Gastroesophageal sphincter (tissue), 4 donors: ENCODE measurements at regions not wholly inside any gene's neighbourhood (a gene's known extent, or its start where the extent isn't known, plus 50 kb on each side); places are given as distances from the start of the nearest gene placed in this dataset.

Experiments
- ATAC-seq: fragments of 150-250 bp; one replicate; pipeline ENCODE4 v1.9.1; 2016; ENCODE audit warnings: mild to moderate bottlenecking, moderate library complexity
- H3K27ac ChIP-seq, 4 donors: fragments of 200-600 bp; sonication (generic) in 3 of 4; 1 replicate in 3 of 4; 2 replicates in 1 of 4; pipeline ENCODE4 v1.5.1; 2016 to 2019
- H3K27me3 ChIP-seq: fragments of 200-600 bp; sonication (generic); one replicate; pipeline ENCODE4 v1.5.1; 2019
- H3K36me3 ChIP-seq, 2 donors: fragments of 200-600 bp; sonication (generic); one replicate each; pipeline ENCODE4 v1.5.1; 2019; ENCODE audit warnings: control low read depth in 1 of 2
- H3K4me1 ChIP-seq, 3 donors: fragments of 200-600 bp; sonication (generic); 1 replicate in 2 of 3; 2 replicates in 1 of 3; pipeline ENCODE4 v1.5.1; 2016 to 2019; ENCODE audit warnings: control low read depth in 2 of 3
- H3K4me3 ChIP-seq, 2 donors: fragments of 200-600 bp; sonication (generic); one replicate each; pipeline ENCODE4 v1.5.1; 2019; ENCODE audit warnings: mild to moderate bottlenecking in 1 of 2, moderate library complexity in 1 of 2
- H3K9me3 ChIP-seq, 3 donors: fragments of 200-600 bp; sonication (generic); one replicate each; pipeline ENCODE4 v1.5.1; 2017 to 2019; ENCODE audit warnings: control low read depth in 2 of 3
- EP300 ChIP-seq: sonication (generic); formaldehyde crosslinking; IDR thresholded peaks from one replicate; pipeline ENCODE4 v1.6.1; 2017; ENCODE audit warnings: antibody characterized with exemption, mild to moderate bottlenecking
- POLR2A ChIP-seq, 2 donors: fragments of 450-650 bp; IDR thresholded peaks; one replicate each; pipeline ENCODE4 v1.6.1; 2017; ENCODE audit warnings: antibody characterized with exemption in 2 of 2, mild to moderate bottlenecking in 2 of 2, moderate library complexity in 1 of 2
- POLR2AphosphoS5 ChIP-seq: sonication (generic); formaldehyde crosslinking; IDR thresholded peaks from one replicate; pipeline ENCODE4 v1.6.1; 2017; ENCODE audit warnings: antibody characterized with exemption
- WGBS, 2 donors: methylation state at CpG; one replicate each; pipeline ENCODE4 v1.1.5; 2018; ENCODE audit warnings: low coverage in 1 of 2; 5-methylcytosine and 5-hydroxymethylcytosine counted together
- TF ChIP-seq, protein P1 (sequence below), 4 experiments: fragments of 200-600 bp in 2 of 4; fragments of 450-650 bp in 2 of 4; sonication (generic) in 1 of 4; IDR thresholded peaks; one replicate each; pipeline ENCODE4 v1.5.1; 2017 to 2019; ENCODE audit warnings: antibody characterized with exemption in 4 of 4, mild to moderate bottlenecking in 2 of 4, moderate library complexity in 2 of 4

DNA sequence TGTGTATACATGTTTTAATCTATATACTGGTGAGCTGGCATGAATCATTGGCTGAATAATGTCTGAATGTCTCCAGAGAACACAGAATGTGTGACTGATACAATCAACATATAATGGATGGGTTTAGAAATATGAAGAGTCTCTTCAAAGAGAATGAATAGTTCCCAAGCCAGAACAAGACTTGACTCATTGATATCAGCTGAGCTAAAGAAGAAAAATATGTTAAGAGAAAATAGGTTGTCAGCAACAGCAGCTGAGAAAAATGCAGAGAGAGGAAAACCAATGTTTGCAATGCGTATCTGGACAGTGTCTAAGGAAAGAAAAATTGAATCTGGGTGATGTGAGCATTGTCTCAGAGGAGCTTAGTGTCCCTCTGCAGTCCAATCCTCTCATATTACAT is 1281.8 kb upstream of the TENM4 start:
- no peak overlapping the region for H3K4me3 ChIP-seq
- no peak for ATAC-seq
- TF ChIP-seq POLR2AphosphoS5 (no peak), POLR2A (IDR thresholded peaks at IDR 0.05) (no peak), EP300 (no peak)
- WGBS, 2 donors, result 62 to 75% methylated on average over 1 of the region's 1 CpG
- no peaks in the 10 kb centered on the region for H3K36me3 ChIP-seq
- H3K9me3 ChIP-seq, result no peaks in the 10 kb centered on the region
- H3K27me3 ChIP-seq, result no peaks in the 10 kb centered on the region
- no peak overlapping the region for H3K27ac ChIP-seq
- H3K4me1 ChIP-seq, result no peaks in the 10 kb centered on the region

DNA sequence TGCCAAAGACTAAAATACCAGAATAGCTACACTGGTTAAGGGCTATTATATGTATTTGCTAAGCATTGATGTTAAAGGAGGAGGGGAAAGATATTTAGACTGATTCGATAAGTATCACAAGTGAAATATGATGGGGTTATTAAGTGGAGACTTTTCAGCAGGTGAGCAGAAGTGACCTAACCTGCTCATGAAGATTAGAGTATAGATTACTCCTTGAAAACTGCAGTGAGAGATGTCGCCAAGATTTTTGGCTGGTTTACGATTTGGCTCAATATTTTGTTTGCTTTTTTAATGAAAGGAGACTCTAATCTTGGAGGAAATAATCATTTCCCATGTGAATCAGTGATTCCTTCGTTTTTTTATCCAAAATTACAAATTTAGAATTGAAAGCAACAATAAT is 1279.5 kb upstream of the TENM4 start:
- Histone ChIP-seq H3K36me3 (no peaks in the 10 kb centered on the region), H3K4me1 (no peaks in the 10 kb centered on the region), H3K27me3 (no peaks in the 10 kb centered on the region), H3K27ac (no peak overlapping the region), H3K9me3 (no peaks in the 10 kb centered on the region), H3K4me3 (no peak overlapping the region)
- no peak for ATAC-seq
- TF ChIP-seq POLR2A (IDR thresholded peaks at IDR 0.05), result no peak
- TF ChIP-seq EP300, result no peak
- no peak for TF ChIP-seq POLR2AphosphoS5
- TF ChIP-seq, protein P1, sequence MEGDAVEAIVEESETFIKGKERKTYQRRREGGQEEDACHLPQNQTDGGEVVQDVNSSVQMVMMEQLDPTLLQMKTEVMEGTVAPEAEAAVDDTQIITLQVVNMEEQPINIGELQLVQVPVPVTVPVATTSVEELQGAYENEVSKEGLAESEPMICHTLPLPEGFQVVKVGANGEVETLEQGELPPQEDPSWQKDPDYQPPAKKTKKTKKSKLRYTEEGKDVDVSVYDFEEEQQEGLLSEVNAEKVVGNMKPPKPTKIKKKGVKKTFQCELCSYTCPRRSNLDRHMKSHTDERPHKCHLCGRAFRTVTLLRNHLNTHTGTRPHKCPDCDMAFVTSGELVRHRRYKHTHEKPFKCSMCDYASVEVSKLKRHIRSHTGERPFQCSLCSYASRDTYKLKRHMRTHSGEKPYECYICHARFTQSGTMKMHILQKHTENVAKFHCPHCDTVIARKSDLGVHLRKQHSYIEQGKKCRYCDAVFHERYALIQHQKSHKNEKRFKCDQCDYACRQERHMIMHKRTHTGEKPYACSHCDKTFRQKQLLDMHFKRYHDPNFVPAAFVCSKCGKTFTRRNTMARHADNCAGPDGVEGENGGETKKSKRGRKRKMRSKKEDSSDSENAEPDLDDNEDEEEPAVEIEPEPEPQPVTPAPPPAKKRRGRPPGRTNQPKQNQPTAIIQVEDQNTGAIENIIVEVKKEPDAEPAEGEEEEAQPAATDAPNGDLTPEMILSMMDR (IDR thresholded peaks at IDR 0.05), result no peak
- 65 to 75% methylated on average over 4 of the region's 4 CpGs for WGBS, 2 donors

DNA sequence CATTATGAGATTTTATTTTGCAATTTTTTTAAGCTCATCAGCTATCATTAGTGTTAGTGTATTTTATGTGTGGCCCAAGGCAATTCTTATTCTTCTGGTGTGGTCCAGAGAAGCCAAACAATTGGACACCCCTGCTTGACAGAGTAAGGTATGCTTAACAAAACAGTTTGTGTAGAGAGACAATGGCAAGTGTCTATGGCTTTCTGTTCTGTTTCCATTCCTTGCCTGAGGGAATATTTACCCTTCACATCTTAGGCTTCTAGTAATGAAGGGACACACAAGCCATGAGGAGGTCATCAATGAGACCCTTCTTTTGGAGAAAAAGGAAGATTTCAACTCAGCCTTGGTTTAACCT is 1278.4 kb upstream of the TENM4 start:
- no peaks in the 10 kb centered on the region for H3K9me3 ChIP-seq
- no peaks in the 10 kb centered on the region for H3K4me1 ChIP-seq
- no peak overlapping the region for H3K27ac ChIP-seq
- H3K4me3 ChIP-seq, result no peak overlapping the region
- H3K27me3 ChIP-seq, result no peaks in the 10 kb centered on the region
- TF ChIP-seq EP300 (no peak), POLR2AphosphoS5 (no peak), POLR2A (IDR thresholded peaks at IDR 0.05) (no peak)
- TF ChIP-seq, protein P1 (IDR thresholded peaks at IDR 0.05), result no peak
- no peaks in the 10 kb centered on the region for H3K36me3 ChIP-seq
- ATAC-seq, result no peak

DNA sequence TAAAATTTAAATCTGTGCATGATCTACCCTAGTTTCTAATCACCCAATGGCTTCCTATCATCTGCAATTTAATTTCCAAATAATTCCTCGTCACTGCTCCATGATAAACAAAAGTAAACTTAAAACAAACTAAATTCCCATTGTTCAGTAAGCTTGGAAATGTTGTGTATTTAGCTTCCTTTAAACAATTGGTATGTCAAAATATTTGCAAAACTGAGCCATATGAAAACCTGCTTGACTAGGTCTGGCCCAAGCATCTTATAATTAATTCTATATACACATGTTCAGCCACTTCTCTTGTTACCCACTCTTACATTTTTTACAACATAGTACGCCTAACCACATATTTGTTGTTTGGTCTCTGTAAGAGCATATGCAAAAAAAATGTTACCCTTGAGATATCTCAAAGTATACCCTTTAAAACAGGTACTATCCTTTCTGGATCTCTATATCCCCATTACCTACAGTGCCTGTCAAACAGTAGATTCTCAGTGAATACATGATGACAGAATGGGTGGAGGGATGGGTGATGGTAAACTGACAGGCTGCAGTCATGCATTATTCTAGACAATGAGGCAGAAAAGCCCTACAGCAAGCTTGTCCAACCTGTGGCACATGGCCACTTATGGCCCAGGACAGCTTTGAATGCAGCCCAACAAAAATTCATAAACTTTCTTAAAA is 1277.9 kb upstream of the TENM4 start:
- Histone ChIP-seq H3K27me3 (no peaks in the 10 kb centered on the region), H3K9me3 (no peaks in the 10 kb centered on the region), H3K27ac (no peak overlapping the region), H3K36me3 (no peaks in the 10 kb centered on the region), H3K4me1 (no peaks in the 10 kb centered on the region), H3K4me3 (no peak overlapping the region)
- ATAC-seq, result no peak
- TF ChIP-seq POLR2A (IDR thresholded peaks at IDR 0.05) (no peak), POLR2AphosphoS5 (no peak), EP300 (no peak)
- TF ChIP-seq, protein P1 (IDR thresholded peaks at IDR 0.05), result no peak
- 73 to 75% methylated on average over 2 of the region's 2 CpGs for WGBS, 2 donors

DNA sequence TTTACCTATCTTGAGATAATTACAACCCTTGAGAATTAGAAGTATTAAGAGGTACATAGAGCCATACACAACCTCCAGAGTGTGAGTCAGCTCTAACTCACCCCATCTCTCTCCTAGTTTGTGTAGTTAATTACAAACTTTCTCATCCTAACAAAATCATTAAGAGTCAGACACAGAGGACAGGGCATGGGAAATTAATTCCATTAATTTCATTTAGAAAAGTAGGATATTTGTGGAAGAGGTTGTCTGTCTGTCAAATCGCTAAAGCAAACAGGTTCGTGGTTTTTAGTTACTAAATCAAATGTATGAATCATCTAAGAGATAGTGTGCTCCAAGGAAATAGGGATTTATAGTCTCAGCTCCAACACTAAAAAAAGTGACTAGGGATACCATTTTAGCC is 1261.4 kb upstream of the TENM4 start:
- no peak for ATAC-seq
- WGBS, 2 donors, result 92 to 100% methylated on average over 2 of the region's 2 CpGs
- TF ChIP-seq POLR2A (IDR thresholded peaks at IDR 0.05) (no peak), POLR2AphosphoS5 (no peak), EP300 (no peak)
- TF ChIP-seq, protein P1 (IDR thresholded peaks at IDR 0.05), result no peak
- H3K4me3 ChIP-seq, result no peak overlapping the region
- no peaks in the 10 kb centered on the region for H3K27me3 ChIP-seq
- H3K4me1 ChIP-seq, result no peaks in the 10 kb centered on the region
- no peak overlapping the region for H3K27ac ChIP-seq
- H3K36me3 ChIP-seq, result no peaks in the 10 kb centered on the region
- H3K9me3 ChIP-seq, result peaks cover 0 to 11% (median 0%) of the 10 kb centered on the region in 3 donors
